ENCODE measurements at regions not wholly inside any gene's neighbourhood (a gene's known extent, or its start where the extent isn't known, plus 50 kb on each side); places are given as distances from the start of the nearest gene placed in this dataset.

DNA sequence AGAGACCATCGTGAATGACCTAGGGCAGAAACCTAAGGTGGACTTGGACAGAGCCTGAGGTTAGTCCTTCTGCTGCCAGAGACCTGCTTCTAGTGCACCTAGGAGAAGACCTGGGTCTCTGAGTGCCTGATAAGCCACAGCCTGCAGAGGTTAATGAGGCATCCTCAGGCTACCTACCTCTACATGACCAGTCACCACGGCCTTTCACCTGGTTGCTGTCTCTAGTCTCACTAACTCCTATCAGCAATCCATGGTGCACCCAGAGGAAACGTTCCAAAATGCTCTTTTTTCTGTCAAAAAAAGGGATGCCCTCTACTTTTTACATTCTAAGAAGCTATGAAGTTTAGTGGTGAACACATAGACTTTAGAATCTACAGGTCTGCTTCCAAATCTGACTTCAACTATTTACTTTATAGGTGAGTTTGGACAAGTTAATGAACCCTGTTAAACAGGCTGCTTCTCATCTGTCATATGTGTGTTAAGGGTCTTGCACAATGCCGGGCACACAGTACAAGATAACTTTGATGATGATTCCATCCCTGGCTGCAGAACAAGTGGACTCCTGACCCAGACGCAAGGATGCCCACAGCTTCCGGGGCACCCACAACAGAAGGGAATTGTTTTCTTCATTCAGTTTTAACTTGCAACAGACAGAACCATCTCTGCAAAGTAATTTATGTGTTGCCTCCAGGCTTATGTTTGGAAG, 469.9 kb upstream of the CDH5 start:
- Histone ChIP-seq H3K9ac (ENCODE audit: low read depth, low read length) (no peak overlapping the region), H3K4me1 (ENCODE audit: control insufficient read depth, insufficient read depth, low read length) (peaks cover 6% of the 10 kb centered on the region; the same call in 1 of the 2 replicates), H3K36me3 (ENCODE audit: control insufficient read depth, insufficient read depth, low read length) (no peaks in the 10 kb centered on the region), H3K27ac (ENCODE audit: low read depth, low read length) (no peak overlapping the region), H3K27me3 (ENCODE audit: control insufficient read depth, insufficient read depth, low read length) (no peaks in the 10 kb centered on the region), H3K9me3 (ENCODE audit: control insufficient read depth, insufficient read depth, low read length) (no peaks in the 10 kb centered on the region), H3K4me3 (ENCODE audit: low read depth, low read length) (no peak overlapping the region)

DNA sequence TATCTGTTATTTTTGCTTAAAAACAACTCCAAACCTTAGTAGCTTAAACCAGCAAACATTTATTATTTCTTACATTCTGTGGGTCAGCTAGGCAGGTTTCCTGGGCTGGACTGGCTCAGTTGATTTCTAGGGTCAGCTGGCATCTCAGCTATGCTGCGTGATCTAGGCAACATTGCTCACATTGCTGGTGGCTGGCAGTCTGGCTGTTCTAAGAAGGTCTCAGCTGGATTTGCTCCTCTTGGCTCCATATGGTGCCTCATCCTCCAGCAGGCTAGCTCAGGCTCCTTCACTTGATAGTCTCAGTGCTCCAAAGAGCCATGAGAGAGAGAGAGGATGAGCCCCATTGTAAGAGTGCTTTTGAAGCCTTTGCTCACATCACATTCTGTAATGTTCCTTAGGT, 470.6 kb upstream of the CDH5 start:
- Histone ChIP-seq H3K9me3 (ENCODE audit: control insufficient read depth, insufficient read depth, low read length) (no peaks in the 10 kb centered on the region), H3K4me1 (ENCODE audit: control insufficient read depth, insufficient read depth, low read length) (peaks cover 6% of the 10 kb centered on the region; the same call in 1 of the 2 replicates), H3K9ac (ENCODE audit: low read depth, low read length) (no peak overlapping the region), H3K27ac (ENCODE audit: low read depth, low read length) (no peak overlapping the region), H3K27me3 (ENCODE audit: control insufficient read depth, insufficient read depth, low read length) (no peaks in the 10 kb centered on the region), H3K36me3 (ENCODE audit: control insufficient read depth, insufficient read depth, low read length) (no peaks in the 10 kb centered on the region), H3K4me3 (ENCODE audit: low read depth, low read length) (no peak overlapping the region)

DNA sequence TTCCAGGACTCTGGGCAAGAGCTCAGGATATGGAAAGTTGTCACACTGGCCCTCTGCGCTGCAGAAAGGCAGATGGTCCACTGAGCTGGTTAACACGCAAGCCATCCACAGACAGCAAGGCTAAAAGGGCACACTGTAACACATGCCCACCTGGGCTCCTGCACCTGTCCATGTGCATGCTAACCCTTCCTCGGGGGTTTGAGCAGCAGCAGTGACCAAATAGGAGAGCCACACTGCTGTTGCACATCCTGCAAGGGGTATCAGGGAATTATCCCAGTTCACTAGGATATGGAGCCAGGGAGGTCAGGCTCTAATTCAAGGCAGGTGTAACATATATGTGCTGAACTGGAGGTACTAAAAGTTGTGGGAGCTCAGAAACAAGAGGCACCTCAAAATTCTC, 471.0 kb upstream of the CDH5 start:
- H3K27ac ChIP-seq (ENCODE audit: low read depth, low read length): no peak overlapping the region
- H3K36me3 ChIP-seq (ENCODE audit: control insufficient read depth, insufficient read depth, low read length): no peaks in the 10 kb centered on the region
- no peaks in the 10 kb centered on the region for H3K9me3 ChIP-seq (ENCODE audit: control insufficient read depth, insufficient read depth, low read length)
- no peak overlapping the region for H3K4me3 ChIP-seq (ENCODE audit: low read depth, low read length)
- no peaks in the 10 kb centered on the region for H3K27me3 ChIP-seq (ENCODE audit: control insufficient read depth, insufficient read depth, low read length)
- no peak overlapping the region for H3K9ac ChIP-seq (ENCODE audit: low read depth, low read length)
- H3K4me1 ChIP-seq (ENCODE audit: control insufficient read depth, insufficient read depth, low read length): peaks cover 6% of the 10 kb centered on the region; the same call in 1 of the 2 replicates

DNA sequence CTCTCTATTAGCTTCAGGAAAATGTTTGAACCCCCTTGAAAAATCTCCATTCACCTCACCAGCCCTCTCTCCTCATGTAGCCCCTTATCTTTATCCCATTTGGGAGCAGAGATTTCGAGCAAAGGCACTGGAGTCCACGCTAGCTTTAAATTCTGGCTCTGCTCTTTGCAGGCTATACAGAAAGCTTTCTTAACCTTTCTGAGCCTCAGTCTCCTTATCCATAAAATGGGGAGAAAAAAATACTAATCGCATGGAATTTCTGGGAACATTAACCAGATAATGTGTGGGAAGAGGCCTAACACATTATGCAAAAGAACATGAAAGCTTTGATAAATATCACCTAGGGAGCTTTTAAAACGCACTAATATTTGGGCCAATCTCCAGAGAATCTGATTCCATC, 476.3 kb upstream of the CDH5 start:
- Histone ChIP-seq H3K9me3 (ENCODE audit: control insufficient read depth, insufficient read depth, low read length) (no peaks in the 10 kb centered on the region), H3K4me3 (ENCODE audit: low read depth, low read length) (no peak overlapping the region), H3K9ac (ENCODE audit: low read depth, low read length) (no peak overlapping the region), H3K36me3 (ENCODE audit: control insufficient read depth, insufficient read depth, low read length) (no peaks in the 10 kb centered on the region), H3K4me1 (ENCODE audit: control insufficient read depth, insufficient read depth, low read length) (peaks cover 7% of the 10 kb centered on the region; the same call in 1 of the 2 replicates), H3K27ac (ENCODE audit: low read depth, low read length) (no peak overlapping the region), H3K27me3 (ENCODE audit: control insufficient read depth, insufficient read depth, low read length) (no peaks in the 10 kb centered on the region)

DNA sequence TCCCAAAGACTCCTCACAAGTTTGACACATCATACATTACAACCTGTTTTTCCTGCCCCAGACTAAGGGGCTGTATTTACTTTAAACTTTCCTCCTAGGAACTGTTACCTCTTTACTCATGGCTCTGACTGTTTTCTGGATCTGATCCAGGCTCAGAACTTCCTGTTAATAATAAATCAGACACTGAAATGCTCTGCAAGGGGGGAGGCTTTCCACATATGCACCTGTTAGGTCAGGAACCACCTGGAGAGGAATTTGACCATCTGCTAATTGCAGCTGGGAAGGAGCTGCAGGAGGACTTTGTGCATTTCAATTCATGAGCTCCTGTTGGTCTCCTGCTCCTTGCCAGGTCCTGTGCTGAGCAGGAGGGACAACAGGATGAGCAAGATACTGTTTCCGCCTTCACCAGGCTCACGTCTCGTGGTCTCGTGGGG, 476.9 kb upstream of the CDH5 start:
- Histone ChIP-seq H3K4me3 (ENCODE audit: low read depth, low read length) (no peak overlapping the region), H3K27me3 (ENCODE audit: control insufficient read depth, insufficient read depth, low read length) (no peaks in the 10 kb centered on the region), H3K9ac (ENCODE audit: low read depth, low read length) (no peak overlapping the region), H3K36me3 (ENCODE audit: control insufficient read depth, insufficient read depth, low read length) (no peaks in the 10 kb centered on the region), H3K27ac (ENCODE audit: low read depth, low read length) (no peak overlapping the region), H3K4me1 (ENCODE audit: control insufficient read depth, insufficient read depth, low read length) (peaks cover 7% of the 10 kb centered on the region; the same call in 1 of the 2 replicates), H3K9me3 (ENCODE audit: control insufficient read depth, insufficient read depth, low read length) (no peaks in the 10 kb centered on the region)

DNA sequence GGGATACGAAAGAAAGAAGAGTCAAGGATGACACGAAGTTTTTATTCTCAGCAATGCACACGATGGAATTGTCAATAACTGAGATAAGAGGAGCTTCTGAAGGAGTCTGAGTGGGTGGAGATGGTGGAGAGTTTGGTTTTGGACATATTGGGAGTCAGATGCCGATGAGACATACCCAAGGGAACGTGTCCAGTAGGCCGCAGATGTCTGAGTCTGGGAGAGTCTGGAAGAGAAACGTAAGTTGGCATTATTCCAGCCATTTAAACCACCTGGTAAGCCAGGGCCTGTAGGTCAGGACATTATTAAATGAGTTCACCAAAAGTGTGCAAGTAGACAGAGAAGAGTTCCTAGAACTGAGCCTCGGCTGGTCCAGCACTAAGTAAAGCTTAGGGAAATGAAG, 478.3 kb upstream of the CDH5 start:
- peaks cover 7% of the 10 kb centered on the region; the same call in 1 of the 2 replicates for H3K4me1 ChIP-seq (ENCODE audit: control insufficient read depth, insufficient read depth, low read length)
- H3K9me3 ChIP-seq (ENCODE audit: control insufficient read depth, insufficient read depth, low read length): no peaks in the 10 kb centered on the region
- no peaks in the 10 kb centered on the region for H3K36me3 ChIP-seq (ENCODE audit: control insufficient read depth, insufficient read depth, low read length)
- no peak overlapping the region for H3K27ac ChIP-seq (ENCODE audit: low read depth, low read length)
- no peak overlapping the region for H3K9ac ChIP-seq (ENCODE audit: low read depth, low read length)
- no peak overlapping the region for H3K4me3 ChIP-seq (ENCODE audit: low read depth, low read length)
- H3K27me3 ChIP-seq (ENCODE audit: control insufficient read depth, insufficient read depth, low read length): no peaks in the 10 kb centered on the region

DNA sequence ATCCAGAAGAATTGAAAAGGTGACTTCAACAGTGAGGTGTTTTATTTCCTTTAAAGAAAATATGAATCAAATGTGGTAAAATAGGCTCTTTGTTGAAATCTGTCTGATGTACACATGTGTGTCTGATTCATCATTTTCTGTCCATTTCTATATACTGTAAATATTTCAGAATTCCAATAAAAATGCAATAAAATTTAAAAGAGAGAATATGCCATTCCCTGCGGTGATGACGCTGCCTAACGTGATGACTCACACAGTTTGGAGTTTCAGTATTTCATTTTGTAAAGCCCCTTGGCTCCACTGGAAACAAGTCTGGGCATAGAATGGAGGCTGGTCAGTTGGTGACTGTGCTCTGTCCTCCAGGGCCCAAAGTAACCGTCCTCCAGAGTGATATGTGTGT, 482.5 kb upstream of the CDH5 start:
- H3K9ac ChIP-seq (ENCODE audit: low read depth, low read length): no peak overlapping the region
- no peak overlapping the region for H3K27ac ChIP-seq (ENCODE audit: low read depth, low read length)
- H3K36me3 ChIP-seq (ENCODE audit: control insufficient read depth, insufficient read depth, low read length): no peaks in the 10 kb centered on the region
- no peak overlapping the region for H3K4me3 ChIP-seq (ENCODE audit: low read depth, low read length)
- H3K9me3 ChIP-seq (ENCODE audit: control insufficient read depth, insufficient read depth, low read length): no peaks in the 10 kb centered on the region
- H3K27me3 ChIP-seq (ENCODE audit: control insufficient read depth, insufficient read depth, low read length): no peaks in the 10 kb centered on the region
- no peaks in the 10 kb centered on the region for H3K4me1 ChIP-seq (ENCODE audit: control insufficient read depth, insufficient read depth, low read length)

DNA sequence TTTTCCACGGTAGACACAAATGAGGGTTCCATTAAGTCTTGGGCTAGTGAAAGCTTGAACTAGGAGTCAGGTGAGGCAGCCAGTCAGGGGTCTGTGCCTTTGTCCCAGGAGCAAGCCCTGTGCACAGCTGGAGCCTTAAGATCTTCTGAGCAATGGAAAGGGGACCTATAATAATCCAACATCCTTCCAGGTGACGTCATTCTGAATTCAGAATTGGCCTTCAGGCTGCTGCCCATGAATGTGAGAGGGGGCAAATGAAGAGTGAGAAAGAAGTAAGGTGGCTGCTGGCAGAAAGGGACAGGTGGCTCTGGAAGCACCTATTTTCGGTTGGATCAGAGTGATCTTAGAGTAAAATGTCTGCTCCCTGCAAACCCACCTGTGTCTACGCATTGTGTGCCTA, 488.1 kb upstream of the CDH5 start:
- Histone ChIP-seq H3K9ac (ENCODE audit: low read depth, low read length) (no peak overlapping the region), H3K27me3 (ENCODE audit: control insufficient read depth, insufficient read depth, low read length) (no peaks in the 10 kb centered on the region), H3K36me3 (ENCODE audit: control insufficient read depth, insufficient read depth, low read length) (no peaks in the 10 kb centered on the region), H3K4me1 (ENCODE audit: control insufficient read depth, insufficient read depth, low read length) (no peaks in the 10 kb centered on the region), H3K4me3 (ENCODE audit: low read depth, low read length) (no peak overlapping the region), H3K27ac (ENCODE audit: low read depth, low read length) (no peak overlapping the region), H3K9me3 (ENCODE audit: control insufficient read depth, insufficient read depth, low read length) (no peaks in the 10 kb centered on the region)

DNA sequence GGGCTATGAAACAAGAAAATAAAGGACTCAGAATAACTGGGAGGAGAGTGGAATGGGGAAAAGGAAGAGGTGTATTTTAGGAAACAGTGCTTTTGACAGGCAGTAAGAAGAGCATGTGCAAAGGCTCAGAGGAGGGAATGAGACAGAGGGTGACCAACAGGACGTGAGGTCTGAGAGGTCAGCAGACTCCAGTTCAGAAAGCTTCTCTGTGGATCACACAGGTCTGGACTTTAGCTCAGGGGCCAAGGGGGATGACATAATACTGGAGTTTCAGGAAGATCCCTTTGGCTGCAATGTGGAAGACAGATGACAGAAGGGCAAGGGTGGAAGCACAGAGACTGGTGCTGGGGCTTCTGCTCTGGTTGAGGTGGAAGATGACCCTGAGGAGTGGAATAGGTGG, 489.9 kb upstream of the CDH5 start:
- Histone ChIP-seq H3K27ac (ENCODE audit: low read depth, low read length) (no peak overlapping the region), H3K36me3 (ENCODE audit: control insufficient read depth, insufficient read depth, low read length) (no peaks in the 10 kb centered on the region), H3K4me1 (ENCODE audit: control insufficient read depth, insufficient read depth, low read length) (no peaks in the 10 kb centered on the region), H3K9me3 (ENCODE audit: control insufficient read depth, insufficient read depth, low read length) (no peaks in the 10 kb centered on the region), H3K9ac (ENCODE audit: low read depth, low read length) (no peak overlapping the region), H3K4me3 (ENCODE audit: low read depth, low read length) (no peak overlapping the region), H3K27me3 (ENCODE audit: control insufficient read depth, insufficient read depth, low read length) (no peaks in the 10 kb centered on the region)

DNA sequence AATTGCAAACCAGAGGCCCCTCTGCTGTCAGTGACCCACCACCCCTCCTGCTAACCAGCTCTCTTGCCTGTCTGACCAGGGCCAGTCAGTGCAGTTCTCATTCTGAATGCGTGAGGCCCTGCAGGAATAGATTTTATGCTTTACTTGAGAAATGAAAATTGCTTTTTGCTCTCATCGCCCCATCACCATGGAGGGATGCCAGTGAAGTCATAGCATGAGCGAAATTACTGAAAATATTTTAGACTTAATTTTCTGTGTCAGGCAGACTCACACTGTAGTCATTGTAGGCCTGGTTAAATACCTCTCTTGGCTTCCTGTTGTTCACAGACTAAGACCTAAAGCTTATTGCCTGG, 490.5 kb upstream of the CDH5 start:
- Histone ChIP-seq H3K4me1 (ENCODE audit: control insufficient read depth, insufficient read depth, low read length) (no peaks in the 10 kb centered on the region), H3K27me3 (ENCODE audit: control insufficient read depth, insufficient read depth, low read length) (no peaks in the 10 kb centered on the region), H3K27ac (ENCODE audit: low read depth, low read length) (no peak overlapping the region), H3K4me3 (ENCODE audit: low read depth, low read length) (no peak overlapping the region), H3K36me3 (ENCODE audit: control insufficient read depth, insufficient read depth, low read length) (no peaks in the 10 kb centered on the region), H3K9me3 (ENCODE audit: control insufficient read depth, insufficient read depth, low read length) (no peaks in the 10 kb centered on the region), H3K9ac (ENCODE audit: low read depth, low read length) (no peak overlapping the region)

DNA sequence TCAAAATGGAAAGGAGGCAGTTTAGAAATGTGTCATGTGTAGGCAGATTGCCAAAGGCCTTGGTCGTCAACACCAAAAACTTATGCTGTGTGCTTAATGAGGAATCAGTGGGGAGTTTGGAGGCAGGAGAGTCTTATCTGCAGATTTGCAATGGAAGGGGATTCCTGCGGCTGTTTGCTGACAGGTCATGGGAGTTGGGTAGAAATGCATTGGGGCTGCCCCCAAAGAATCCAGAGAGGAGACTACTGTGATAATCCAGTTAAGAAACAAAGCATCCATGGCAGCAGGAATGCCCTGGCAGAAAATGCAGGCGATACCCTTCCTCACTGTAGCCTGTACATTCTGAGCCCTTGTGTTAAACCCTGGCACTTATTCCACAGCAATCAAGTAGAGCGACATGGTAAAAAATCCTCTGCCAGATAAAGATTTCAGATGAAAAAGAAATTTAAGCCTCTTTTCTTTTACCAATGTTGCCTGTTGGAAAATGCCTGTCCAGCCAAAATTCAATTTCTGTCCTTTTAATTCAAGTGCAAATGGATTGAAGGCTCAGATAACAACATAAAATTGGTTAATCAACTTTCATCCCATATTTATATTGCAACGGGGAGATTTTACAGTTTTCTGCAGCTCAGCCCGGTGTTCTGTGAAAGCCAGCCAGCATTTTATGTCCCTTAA, 491.0 kb upstream of the CDH5 start:
- Histone ChIP-seq H3K27ac (ENCODE audit: low read depth, low read length) (no peak overlapping the region), H3K4me1 (ENCODE audit: control insufficient read depth, insufficient read depth, low read length) (no peaks in the 10 kb centered on the region), H3K9me3 (ENCODE audit: control insufficient read depth, insufficient read depth, low read length) (no peaks in the 10 kb centered on the region), H3K9ac (ENCODE audit: low read depth, low read length) (no peak overlapping the region), H3K27me3 (ENCODE audit: control insufficient read depth, insufficient read depth, low read length) (no peaks in the 10 kb centered on the region), H3K36me3 (ENCODE audit: control insufficient read depth, insufficient read depth, low read length) (no peaks in the 10 kb centered on the region), H3K4me3 (ENCODE audit: low read depth, low read length) (no peak overlapping the region)

Data from HUES48 (cell line).